Stimulated activated CD4-positive, alpha-beta T cell treated with anti-CD3 and anti-CD28 coated beads, Interleukin-12 subunit alpha, Interleukin-12 subunit beta, amount 100 ng/mL, for 24 hours (primary cell): ENCODE measurements at regions not wholly inside any gene's neighbourhood (a gene's known extent, or its start where the extent isn't known, plus 50 kb on each side); places are given as distances from the start of the nearest gene placed in this dataset.
"Not testable (repeated sequence)": the region's sequence is repeated elsewhere in the genome, so short reads cannot be mapped to it uniquely, and the experiment has no call there.

Experiments used
- DNase-seq, 2 experiments: peaks; one replicate each; pipeline ENCODE4 v3.0.0-alpha.2; 2020; ENCODE audit warnings: low read depth in 2 of 2

DNA sequence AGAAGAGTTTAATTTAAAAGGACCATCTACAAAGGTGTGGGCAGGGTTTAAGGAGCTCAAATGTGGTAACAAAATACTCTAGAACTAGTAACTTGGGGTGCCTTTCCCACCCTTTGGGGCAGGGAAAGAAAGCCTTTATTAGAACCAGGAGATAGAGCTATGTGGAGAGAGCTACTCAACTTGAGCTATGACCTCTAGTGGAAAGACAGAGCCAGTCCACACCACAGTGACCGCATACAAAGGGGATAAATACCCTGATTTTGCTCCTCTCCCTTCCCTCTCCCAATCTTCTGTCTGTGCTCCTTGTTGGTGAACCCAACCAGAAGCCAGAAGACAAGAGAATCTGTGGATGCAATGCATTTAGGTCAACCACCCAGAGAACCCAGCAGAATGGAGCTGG lies 54.4 kb upstream of the JAK1 start:
- DNase-seq, result no peak

DNA sequence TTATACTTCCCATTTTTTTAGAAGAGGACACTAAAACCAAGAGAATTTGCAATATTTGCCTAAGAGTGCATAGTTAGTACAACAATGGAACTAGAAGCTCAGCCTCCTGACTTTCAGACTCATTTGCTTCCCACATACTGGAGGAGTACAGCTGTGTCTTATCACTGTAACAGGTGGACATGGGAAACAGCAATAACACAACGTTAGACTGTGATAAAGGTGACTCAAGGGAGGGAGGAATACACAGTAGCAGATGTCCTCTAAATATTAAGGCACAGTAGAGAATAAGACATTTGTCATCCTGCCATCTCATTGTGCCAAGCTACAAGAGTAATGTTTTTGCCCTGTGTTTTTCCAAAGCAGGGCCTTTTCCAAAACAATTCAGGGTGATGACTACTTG lies 55.4 kb upstream of the JAK1 start:
- no peak for DNase-seq

DNA sequence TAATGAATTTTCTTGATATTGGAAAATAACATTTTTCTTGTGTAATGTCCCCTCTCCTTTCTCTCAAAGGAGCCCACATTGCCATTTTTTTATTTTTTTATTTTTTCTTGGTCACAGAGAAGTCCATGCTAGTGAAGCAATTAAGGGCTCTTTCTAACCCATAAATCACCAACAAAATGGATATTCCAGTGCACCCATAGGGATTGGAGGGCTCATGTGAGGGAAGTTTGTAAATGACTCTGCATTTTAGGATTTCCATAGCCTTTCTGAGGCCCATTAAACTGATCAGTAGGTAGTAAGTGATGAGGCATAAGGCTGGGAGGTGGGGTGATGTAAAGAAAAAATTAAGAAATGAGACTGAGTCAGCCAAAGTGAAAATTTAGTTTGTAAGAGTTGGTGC lies 55.9 kb upstream of the JAK1 start:
- DNase-seq, result no peak

DNA sequence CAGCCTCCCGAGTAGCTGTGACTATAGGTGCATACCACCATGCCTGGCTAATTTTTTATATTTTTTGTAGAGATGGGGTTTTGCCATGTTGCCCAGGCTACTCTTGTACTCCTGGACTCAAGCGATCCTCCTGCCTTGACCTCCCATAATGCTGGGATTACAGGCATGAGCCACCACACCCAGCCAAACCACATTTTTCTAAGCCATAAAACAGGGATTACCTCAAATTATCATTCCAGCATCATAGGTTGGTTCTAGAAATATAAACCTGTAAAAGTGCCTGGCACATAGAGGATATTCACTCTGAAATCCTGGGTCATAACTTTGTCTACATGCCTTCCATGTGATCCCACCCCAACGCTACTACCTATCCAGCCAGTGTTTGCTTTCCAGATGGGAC lies 59.4 kb upstream of the JAK1 start:
- DNase-seq, result no peak

DNA sequence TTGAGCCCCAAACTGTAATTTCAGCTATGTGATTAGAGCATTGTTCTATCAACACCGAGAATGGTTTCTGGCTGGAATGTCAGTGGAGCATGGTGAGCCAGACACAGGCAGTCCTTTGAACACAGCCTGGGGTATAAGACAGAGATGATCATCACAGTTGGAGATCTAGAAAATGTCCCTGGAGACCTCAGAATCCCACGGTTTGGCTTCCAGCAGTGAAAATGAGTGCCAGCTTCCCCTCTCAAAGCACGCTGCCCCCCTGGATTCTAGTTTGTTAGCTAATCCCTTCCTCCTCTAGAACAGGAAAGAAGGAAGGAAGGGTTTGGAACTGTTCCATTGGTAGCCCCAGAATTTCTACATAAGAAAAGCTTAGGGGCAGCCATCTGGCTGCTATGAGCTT lies 59.9 kb upstream of the JAK1 start:
- no peak for DNase-seq

DNA sequence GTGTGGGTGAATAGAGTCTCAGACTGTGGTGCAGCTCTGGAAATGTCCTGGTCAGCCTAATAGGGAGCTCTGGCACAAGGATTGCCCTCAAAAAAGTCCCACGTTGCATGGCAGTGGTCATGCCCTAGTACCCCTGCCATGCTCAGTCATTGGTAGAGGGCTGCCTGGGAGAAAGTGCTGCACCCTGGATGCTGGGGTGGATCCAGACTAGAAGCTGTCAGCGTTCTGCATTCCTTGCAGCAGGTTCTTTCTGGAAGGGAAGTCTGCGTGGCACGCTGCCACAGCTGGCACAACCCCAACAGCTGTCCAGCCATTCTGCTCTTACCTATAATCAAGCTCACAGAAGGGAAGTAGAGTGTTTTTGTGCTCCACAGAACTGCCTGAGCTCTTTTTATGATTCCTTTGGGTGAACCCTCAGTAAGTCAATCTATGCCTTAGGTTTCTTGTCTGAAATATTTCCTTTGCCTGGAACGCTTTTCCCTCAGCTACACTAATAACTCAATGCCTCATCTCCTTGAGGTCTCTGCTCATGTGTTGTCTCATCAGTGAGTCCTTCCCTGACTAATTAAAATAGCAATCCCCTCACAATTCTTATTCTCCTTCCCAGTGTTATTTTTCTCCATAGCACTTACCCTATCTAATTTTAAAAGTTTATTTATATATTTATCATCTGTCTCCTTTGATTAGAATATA lies 61.5 kb upstream of the JAK1 start:
- no peak for DNase-seq

DNA sequence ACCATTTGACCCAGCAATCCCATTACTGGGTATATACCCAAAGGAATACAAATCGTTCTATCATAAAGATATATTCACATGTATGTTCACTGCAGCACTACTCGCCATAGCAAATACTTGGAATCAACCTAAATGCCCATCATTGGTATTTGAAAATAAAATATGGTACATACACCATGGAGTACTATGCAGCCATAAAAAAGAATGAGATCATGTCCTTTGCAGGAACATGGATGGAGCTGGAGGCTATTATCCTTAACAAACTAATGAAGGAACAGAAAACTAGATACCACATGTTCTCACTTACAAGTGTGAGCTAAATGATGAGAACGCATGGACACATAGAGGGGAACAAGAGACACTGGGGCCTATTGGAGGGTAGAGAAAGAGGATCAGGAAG lies 63.1 kb upstream of the JAK1 start:
- DNase-seq, result not testable (repeated sequence)

DNA sequence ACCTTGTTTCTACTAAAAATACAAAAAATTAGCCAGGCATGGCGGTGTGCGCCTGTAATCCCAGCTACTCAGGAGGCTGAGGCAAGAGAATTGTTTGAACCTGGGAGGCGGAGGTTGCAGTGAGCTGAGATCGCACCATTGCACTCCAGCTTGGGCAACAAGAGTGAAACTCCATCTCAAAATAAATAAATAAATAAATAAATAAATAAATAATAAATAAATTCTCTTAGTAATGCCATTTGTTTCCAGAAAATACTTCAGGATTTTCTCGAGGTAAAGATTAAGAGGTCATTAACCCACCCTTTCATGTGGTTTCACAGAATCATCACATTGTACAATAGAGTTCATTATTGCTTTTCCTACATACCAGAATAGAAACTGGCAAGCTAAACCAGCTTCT lies 68.5 kb upstream of the JAK1 start:
- DNase-seq, result not testable (repeated sequence)

DNA sequence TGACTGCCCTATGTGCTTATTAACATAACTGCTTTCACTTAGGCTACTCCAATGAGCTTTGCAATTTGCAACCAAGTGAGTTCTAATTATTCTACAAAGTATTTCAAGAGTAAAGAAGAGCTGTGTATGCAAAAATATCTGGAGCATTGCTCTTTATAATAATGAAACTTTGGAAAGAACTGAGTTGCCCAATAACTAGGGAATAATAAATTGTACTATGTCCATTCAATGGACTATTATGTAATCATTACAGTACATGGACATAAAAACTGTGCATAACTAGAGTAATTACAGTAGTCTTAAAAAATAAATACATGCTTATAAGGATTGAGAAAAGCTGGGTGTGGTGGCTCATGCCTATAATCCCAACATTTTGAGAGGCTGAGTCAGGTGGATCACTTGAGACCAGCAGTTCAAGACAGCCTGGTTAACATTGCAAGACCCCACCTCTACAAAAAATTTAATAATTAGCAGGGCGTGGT lies 70.3 kb upstream of the JAK1 start:
- no peak for DNase-seq

DNA sequence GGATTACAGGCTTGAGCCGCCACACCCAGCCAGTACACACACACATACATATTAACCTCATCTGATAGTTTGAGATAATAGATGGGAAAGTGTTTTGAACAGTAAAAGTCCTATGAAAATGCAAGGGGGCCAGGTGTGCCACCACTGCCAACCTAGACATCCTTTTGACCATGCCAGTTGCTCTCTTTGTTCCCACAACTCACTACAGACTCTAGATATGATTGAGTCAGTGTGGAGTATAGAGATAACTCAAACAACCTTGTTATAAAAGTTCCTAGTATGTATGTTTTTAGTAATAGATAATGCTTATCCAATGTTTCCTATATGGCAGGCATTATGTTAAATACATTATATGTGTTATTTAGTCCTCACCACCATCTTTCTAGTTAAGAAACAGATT lies 72.7 kb upstream of the JAK1 start:
- no peak for DNase-seq

DNA sequence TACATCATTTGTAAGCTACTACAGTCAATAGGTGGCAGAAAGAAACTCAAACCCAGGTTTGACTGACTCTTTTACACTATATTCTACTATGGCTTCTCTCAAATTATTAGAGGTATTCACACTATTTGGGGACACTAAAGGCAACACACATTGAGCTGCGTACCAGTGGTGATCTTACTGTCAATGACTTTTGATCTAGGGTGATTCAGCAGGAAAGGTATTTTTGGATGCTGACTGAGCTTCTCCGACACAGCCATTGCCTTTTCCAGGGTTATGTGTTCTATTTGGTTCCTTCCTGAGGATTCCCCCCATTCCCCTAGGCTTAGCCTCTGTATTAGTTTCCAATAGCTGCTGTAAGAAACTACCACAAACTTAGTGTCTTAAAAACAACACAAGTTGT lies 73.2 kb upstream of the JAK1 start:
- no peak for DNase-seq

DNA sequence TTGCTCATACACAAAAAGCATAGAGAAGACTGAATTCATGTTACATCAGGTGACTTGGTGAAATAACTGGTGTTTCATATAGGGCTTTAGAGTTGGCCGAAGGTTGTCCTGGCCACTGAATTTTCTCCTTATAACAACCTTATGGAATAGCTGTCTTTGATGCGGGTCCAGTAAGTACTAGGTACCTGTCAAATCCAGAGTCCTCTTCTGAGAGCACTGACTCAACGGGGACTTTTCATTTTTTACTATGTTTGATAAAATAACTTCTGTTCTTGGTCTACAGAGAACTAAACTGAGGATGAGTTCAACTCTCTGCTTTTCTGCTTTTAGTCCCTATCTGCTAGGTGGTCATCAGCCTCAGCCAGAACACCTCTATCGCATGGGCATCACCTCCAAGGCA lies 76.1 kb upstream of the JAK1 start:
- no peak for DNase-seq

DNA sequence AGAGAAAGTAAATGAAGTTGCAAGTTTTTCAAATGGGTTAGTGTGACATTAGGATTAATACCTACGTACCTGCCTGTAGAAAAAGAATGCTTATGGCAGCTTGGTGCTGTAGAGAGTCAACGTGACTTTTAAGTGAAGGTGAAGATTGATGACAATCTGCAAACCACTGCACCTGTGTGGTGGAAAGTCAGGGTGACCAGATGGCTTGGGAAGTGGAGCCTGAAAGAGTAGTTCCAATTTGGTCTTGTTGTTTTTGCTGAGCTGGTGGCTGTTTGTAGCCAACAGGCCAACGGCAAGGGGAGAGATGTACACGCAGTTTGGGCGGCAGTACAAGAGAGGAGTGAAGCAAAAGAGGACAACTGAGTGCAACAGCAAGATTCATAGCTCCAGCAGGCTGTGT lies 78.1 kb upstream of the JAK1 start:
- no peak for DNase-seq

DNA sequence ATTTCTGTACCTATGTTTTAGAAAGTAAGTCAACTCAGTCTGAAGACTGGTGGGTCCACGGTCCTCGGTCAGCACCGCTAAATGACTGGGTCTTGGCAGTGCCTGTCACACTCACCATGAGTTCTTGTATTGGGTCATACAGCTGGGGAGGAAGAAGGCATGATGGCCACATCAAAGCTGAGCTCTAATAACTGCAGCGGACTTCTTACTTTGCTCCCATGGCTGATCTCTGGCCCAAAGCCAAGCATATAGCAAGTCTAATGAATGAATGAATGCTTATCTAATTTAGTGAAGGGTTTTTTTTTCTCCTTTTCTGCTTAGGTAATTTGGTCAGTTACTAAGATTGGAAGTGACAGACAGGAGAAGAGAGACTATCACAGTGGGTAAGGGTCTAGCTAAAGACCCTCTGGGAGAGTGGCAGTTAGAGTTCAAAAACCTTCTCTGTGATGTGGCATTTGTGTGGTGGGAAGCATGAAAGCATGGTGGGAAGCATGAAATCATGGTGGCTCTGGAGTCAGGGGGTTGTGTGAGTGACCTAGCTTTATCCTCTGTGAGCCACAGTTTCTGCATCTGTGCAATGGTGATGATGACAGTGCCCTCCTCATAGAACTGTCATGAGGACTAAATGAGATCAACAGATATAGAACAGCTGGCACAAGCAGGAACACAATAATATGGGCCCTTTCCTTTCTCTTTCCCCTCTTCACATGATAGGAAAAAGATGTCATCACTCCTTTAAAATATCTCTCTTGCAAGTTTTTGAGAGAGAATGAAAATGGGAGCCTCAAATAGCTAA lies 78.9 kb upstream of the JAK1 start:
- DNase-seq, result no peak

DNA sequence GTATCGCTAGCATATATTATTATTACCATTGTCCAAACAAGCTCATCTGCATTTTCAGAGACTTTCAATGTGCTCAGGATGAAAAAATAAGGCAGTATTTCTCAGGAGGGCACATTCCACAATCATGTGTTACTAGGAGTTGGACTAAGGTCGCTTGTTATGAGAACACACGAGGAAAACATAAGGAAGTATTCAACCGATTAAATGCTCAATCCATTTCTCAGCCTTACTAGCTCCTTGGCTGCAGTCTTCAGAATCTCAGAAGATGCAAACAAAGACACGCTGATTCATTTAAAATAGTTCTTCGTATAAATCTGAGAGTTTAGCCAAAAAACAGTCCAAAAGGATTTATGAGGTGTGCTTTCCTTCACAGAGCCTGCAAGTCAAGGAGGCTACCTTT lies 82.0 kb upstream of the JAK1 start:
- no peak for DNase-seq

DNA sequence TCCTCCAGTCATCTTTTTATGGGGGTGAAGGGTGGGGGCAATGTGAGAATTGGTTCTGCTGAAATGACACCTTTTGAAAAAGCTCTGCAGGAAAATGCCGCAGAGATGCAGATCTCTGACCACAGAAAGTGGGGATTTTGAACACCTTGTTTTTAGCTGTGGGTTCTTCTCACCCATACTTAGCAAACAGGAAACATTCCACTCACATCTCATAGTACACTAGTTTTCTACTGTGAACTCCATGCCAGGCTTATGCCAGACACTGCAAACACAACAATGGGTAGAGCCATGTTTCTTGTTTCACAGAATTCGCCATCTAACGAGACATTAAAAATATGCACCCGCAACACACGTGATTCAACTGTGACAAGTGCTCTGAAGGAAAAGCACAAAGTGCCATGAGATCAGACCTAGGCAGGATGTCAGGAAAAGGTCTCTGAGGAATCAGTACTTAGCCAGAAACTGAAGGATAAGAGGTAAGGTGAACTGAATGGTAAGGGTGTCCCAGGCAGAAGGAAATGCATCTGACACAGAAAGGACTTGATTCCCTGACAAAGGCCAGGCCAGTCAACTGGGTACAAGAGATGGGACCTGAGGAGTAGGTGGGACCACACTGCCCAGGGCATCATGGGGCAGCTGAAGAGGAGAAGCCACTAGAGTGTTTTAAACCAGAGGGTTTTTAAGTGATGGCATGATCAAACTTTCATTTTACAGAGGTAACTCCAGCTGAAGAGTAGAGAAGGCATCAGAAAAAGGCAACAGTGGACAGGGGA lies 83.8 kb upstream of the JAK1 start:
- DNase-seq, result no peak

DNA sequence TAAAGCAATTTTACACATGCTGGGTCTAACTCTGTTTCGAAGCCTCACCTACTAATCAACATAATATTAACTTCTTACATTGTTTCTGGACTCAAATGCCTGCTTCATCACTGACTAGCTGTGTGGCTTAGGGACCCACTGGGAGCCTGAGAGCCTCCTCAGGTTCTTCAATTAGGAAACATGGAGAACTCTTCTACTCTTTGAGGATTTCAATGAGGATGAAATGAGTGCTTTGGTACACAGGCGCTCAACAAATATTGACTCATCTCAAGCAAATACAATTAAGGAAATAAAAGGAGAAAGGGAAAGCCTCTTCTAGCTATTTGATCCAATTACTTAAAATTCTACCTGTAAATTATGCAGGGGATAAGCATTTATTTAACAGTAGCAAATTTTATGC lies 84.4 kb upstream of the JAK1 start:
- no peak for DNase-seq

DNA sequence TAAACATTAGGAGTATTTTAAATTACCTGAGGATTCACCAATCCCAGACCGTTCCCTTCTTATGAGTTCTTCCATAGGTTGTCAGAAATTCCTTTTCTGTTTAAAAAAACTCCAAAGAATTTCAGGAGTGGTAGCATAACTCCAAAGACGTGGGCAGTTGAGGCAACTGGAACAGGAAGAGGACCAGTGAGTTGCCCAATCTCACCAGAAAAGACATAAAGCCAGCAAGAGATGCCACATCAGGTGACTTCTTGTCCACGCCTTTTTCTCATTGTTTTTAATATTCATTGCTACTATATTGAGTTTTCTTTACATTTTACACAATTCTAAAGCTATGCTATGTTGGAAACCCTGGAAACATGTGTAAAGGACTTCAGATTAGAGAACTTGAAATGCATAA lies 88.1 kb upstream of the JAK1 start:
- DNase-seq, result no peak

DNA sequence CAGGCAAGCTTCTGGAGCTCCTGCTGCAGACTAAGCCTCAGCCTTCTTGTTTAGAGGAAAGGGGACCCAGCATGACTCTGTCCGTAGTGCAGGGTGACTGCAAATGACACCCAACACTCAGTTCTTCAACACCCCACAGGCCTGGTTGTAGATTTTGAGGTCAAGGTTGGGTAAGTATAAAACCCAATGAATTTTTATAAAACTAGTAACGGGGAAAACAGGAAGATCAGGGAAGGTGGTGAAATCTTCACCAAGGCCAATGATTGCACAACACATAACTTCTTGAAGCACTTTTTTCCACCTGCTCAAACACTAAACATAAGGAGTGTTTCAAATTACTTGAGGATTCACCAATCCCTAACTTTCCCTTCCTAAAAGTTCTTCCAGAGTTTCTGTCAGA lies 89.4 kb upstream of the JAK1 start:
- DNase-seq, result no peak

DNA sequence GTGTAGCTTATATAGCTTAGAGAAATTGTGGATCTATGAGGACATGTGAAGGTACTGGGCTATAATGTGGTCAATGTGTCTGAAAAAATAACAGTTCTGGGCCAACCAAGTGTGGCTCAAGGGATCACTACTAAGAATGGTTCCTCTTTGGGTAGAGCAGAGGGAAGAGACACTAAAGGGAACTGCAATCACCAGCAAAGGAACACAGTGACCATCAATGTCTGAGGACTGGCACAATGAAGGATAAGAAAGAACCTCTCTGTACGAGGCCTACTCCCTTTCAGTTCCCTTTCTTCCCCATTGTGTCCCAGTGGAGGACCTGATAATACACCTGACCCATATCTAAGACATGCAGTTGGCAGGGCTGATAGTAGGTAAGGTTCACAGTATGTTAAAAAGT lies 89.9 kb upstream of the JAK1 start:
- DNase-seq, result no peak

DNA sequence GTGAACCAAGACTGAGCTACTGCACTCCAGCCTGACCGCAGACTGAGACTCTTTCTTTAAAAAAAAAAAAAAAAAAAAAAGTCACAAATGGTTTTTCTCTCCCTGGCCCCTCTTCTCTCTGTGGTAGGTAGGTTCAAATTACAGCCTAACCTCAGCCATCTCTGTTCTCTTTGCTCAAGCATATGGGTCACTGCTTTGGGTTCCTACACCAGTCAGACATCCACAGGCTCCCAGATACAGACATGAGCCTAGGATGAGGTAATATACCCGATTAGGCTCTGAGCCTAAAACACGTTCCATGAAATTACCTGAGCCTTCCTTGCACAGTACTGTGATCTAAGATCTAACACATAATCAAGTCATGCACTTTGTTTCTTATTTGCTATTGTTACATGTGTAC lies 90.5 kb upstream of the JAK1 start:
- DNase-seq, result no peak

DNA sequence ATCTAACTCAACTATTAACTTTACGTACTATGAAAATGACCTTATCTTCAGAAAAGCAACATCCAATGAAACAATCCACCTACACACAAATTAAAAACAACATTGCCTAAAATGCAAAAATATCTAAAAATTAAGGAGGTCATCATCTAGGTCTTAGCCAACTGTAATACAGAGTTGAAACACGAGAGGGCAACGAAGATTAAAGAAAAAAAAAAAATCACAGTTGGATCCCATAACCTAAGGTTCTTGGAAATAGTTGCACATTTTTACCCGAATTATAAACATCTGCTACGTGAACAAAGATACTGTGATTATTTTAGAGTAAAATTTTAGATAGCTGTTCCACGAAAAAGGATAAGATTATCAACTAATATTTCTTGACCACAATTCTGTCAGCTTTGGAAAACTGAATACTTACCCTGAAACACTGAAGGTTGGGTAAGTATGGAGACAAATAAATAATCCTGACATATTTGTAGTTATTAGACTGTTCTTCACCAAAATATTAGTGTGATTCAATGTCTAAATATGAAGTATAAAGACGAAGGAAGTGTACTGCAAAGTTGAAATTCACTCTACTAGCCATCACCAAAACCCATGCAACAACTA lies 88.0 kb upstream of the AK4 start:
- DNase-seq, result no peak
